GM12872 (cell line): ENCODE measurements at regions not wholly inside any gene's neighbourhood (a gene's known extent, or its start where the extent isn't known, plus 50 kb on each side); places are given as distances from the start of the nearest gene placed in this dataset.

ENCODE experiments used
- CTCF ChIP-seq: IDR thresholded peaks from 3 replicates; pipeline ENCODE4 v1.5.1; 2011; ENCODE audit warnings: low read depth, mild to moderate bottlenecking, low read length, moderate library complexity; ENCODE audit not compliant: insufficient read depth

GRCh38 chr18:45241982-45242565 is 373.2 kb upstream of the SLC14A2 start:
- TF ChIP-seq CTCF = no peak

GRCh38 chr18:45243340-45244110 is 371.8 kb upstream of the SLC14A2 start:
- no peak for TF ChIP-seq CTCF

- no peak for TF ChIP-seq CTCF
These were observed 370.2 kb upstream of the SLC14A2 start for GRCh38 chr18:45245091-45245511.

GRCh38 chr18:45248240-45248903 is 366.9 kb upstream of the SLC14A2 start:
- no peak for TF ChIP-seq CTCF

GRCh38 chr18:45249246-45249661 is 366.0 kb upstream of the SLC14A2 start:
- TF ChIP-seq CTCF = no peak

- no peak for TF ChIP-seq CTCF
These were observed 364.8 kb upstream of the SLC14A2 start for GRCh38 chr18:45250479-45250878.

- TF ChIP-seq CTCF = no peak
These were observed 364.0 kb upstream of the SLC14A2 start for GRCh38 chr18:45251236-45251635.
